ENCODE measurements at regions not wholly inside any gene's neighbourhood (a gene's known extent, or its start where the extent isn't known, plus 50 kb on each side); places are given as distances from the start of the nearest gene placed in this dataset.

DNA sequence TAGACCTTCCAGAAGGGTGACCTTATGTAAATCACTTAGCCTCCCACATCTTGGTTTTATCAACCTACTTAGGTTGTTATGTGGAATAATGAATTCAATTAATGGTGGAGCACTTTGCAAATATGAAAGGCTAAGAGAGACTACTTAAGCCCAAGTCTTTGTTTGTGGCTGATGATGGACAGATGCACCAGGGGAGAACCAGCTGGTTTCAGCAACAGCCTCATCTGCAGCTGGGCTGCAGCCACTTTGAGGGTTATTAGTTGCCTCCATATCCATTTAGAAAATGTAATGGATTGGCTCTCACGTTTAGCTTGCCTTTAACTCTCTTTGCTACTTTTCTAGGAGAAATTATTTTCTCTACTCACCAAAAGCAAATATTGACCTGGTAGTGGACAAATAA lies 146.6 kb downstream of the ESM1 start:
- TF ChIP-seq, protein P1, sequence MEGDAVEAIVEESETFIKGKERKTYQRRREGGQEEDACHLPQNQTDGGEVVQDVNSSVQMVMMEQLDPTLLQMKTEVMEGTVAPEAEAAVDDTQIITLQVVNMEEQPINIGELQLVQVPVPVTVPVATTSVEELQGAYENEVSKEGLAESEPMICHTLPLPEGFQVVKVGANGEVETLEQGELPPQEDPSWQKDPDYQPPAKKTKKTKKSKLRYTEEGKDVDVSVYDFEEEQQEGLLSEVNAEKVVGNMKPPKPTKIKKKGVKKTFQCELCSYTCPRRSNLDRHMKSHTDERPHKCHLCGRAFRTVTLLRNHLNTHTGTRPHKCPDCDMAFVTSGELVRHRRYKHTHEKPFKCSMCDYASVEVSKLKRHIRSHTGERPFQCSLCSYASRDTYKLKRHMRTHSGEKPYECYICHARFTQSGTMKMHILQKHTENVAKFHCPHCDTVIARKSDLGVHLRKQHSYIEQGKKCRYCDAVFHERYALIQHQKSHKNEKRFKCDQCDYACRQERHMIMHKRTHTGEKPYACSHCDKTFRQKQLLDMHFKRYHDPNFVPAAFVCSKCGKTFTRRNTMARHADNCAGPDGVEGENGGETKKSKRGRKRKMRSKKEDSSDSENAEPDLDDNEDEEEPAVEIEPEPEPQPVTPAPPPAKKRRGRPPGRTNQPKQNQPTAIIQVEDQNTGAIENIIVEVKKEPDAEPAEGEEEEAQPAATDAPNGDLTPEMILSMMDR (IDR thresholded peaks at IDR 0.05) = no peak
- TF ChIP-seq POLR2A (IDR thresholded peaks at IDR 0.05; ENCODE audit: low read depth) (no peak), POLR2AphosphoS5 (IDR thresholded peaks at IDR 0.05) (no peak), EP300 (IDR thresholded peaks at IDR 0.05) (no peak)

All from esophagus muscularis mucosa (tissue), 4 donors.